ENCODE measurements at regions not wholly inside any gene's neighbourhood (a gene's known extent, or its start where the extent isn't known, plus 50 kb on each side); places are given as distances from the start of the nearest gene placed in this dataset.
"Not testable (repeated sequence)": the region's sequence is repeated elsewhere in the genome, so short reads cannot be mapped to it uniquely, and the experiment has no call there.

GRCh38 chr9:40221596-40222233 is 866.2 kb downstream of the SPATA31A1 start:
- H3K4me3 Mint-ChIP-seq; H3K27ac Mint-ChIP-seq; DNase-seq; H3K4me1 Mint-ChIP-seq (ENCODE audit: low read depth); H3K27me3 Mint-ChIP-seq; H3K36me3 Mint-ChIP-seq (ENCODE audit: low read depth); H3K9me3 Mint-ChIP-seq: not testable (repeated sequence)

GRCh38 chr9:40222617-40223200 is 867.2 kb downstream of the SPATA31A1 start:
- H3K27ac Mint-ChIP-seq, DNase-seq: not testable (repeated sequence)

GRCh38 chr9:40223353-40223752 is 867.9 kb downstream of the SPATA31A1 start:
- DNase-seq = peak; percentile 33
- H3K9me3 Mint-ChIP-seq; H3K36me3 Mint-ChIP-seq (ENCODE audit: low read depth); H3K4me1 Mint-ChIP-seq (ENCODE audit: low read depth); H3K27me3 Mint-ChIP-seq; H3K27ac Mint-ChIP-seq; H3K4me3 Mint-ChIP-seq: not testable (repeated sequence)

More at GRCh38 chr9:40222617-40223200, 867.2 kb downstream of the SPATA31A1 start:
- H3K36me3 Mint-ChIP-seq (ENCODE audit: low read depth); H3K27me3 Mint-ChIP-seq; H3K4me3 Mint-ChIP-seq; H3K9me3 Mint-ChIP-seq; H3K4me1 Mint-ChIP-seq (ENCODE audit: low read depth): not testable (repeated sequence)

Data from activated T-cell treated with anti-CD3 and anti-CD28 coated beads, Interleukin-2, amount 50 U/mL, for 24 hours (primary cell).